HG03175 (cell line): ENCODE measurements at regions not wholly inside any gene's neighbourhood (a gene's known extent, or its start where the extent isn't known, plus 50 kb on each side); places are given as distances from the start of the nearest gene placed in this dataset.

Experiments used
- ATAC-seq: cut with Tn5 transposase; IDR thresholded peaks from one replicate; pipeline ENCODE4 v1.9.1; 2021; ENCODE audit warnings: mild to moderate bottlenecking, moderate library complexity; ENCODE audit not compliant: unreplicated experiment

- ATAC-seq, result no peak
Measured at GRCh38 chr6:54784011-54784410, 62.6 kb upstream of the FAM83B start.

GRCh38 chr6:54786154-54786553 is 60.4 kb upstream of the FAM83B start:
- ATAC-seq, result no peak

GRCh38 chr6:54787825-54788224 is 58.7 kb upstream of the FAM83B start:
- ATAC-seq, result no peak
